ENCODE measurements at regions not wholly inside any gene's neighbourhood (a gene's known extent, or its start where the extent isn't known, plus 50 kb on each side); places are given as distances from the start of the nearest gene placed in this dataset.

DNA sequence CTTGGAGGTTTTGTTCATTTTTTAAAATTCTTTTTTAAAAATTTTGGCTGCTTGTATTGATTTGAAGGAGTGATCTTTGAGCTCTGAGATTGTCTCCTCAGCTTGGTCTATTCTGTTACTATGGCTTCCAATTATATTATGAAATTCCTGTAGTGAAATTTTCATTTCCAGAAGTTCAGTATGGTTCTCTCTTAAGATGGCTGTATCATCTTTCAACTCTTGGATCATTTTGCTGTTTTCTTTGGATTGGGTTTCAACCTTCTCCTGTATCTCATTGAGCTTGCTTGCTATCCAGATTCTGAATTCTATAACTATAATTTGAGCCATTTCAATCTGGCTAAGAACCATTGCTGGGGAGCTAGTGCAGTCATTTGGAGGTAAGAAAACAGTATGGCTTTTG, 270.8 kb upstream of the NT5C1B start:
- TF ChIP-seq, protein P1, sequence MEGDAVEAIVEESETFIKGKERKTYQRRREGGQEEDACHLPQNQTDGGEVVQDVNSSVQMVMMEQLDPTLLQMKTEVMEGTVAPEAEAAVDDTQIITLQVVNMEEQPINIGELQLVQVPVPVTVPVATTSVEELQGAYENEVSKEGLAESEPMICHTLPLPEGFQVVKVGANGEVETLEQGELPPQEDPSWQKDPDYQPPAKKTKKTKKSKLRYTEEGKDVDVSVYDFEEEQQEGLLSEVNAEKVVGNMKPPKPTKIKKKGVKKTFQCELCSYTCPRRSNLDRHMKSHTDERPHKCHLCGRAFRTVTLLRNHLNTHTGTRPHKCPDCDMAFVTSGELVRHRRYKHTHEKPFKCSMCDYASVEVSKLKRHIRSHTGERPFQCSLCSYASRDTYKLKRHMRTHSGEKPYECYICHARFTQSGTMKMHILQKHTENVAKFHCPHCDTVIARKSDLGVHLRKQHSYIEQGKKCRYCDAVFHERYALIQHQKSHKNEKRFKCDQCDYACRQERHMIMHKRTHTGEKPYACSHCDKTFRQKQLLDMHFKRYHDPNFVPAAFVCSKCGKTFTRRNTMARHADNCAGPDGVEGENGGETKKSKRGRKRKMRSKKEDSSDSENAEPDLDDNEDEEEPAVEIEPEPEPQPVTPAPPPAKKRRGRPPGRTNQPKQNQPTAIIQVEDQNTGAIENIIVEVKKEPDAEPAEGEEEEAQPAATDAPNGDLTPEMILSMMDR (optimal IDR thresholded peaks at IDR 0.05 in 1 of 3, IDR thresholded peaks at IDR 0.05 in 1 of 3, conservative IDR thresholded peaks at IDR 0.05 in 1 of 3; ENCODE audit: extremely low read depth in 1 of 3, insufficient read depth in 2 of 3, low read length in 3 of 3) = no peak
- TF ChIP-seq EZH2 (IDR thresholded peaks at IDR 0.05; ENCODE audit: low read length) = no peak

Measured in keratinocyte (primary cell).